ENCODE measurements at regions not wholly inside any gene's neighbourhood (a gene's known extent, or its start where the extent isn't known, plus 50 kb on each side); places are given as distances from the start of the nearest gene placed in this dataset.

DNA sequence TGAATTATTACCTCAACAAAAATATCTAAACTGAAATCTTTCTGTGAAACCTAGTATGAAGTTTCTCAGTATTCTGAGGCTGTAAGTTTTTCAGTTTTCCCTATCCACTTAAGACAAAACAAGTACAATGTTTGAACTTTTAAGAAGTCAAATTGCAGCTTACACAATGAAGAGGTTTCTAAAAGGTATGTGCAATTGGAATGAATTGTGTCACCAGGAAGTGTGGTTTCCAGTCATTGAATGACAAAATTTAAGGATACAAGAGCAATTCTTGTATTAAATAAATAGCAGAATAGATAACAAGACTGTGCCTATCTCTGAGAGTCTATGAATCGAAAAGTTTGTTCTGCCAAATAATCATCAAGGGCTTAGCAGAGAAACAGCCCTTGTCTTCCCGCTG is 207.3 kb downstream of the ANKRD50 start:
- H3K4me1 ChIP-seq (ENCODE audit: control insufficient read depth in 1 of 2, insufficient read depth in 2 of 2, low read length in 2 of 2): no peaks in the 10 kb centered on the region
- no peak overlapping the region for H3K27ac ChIP-seq (ENCODE audit: low read length)
- H3K4me3 ChIP-seq (ENCODE audit: low read depth in 1 of 2, low read length in 2 of 2): no peak overlapping the region
- no peaks in the 10 kb centered on the region for H3K27me3 ChIP-seq (ENCODE audit: low read depth, low read length)
- H3K36me3 ChIP-seq (ENCODE audit: control insufficient read depth in 1 of 2, insufficient read depth in 2 of 2, low read length in 2 of 2): no peaks in the 10 kb centered on the region
- H3K9me3 ChIP-seq (ENCODE audit: control insufficient read depth in 1 of 2, low read length in 2 of 2): no peaks in the 10 kb centered on the region

DNA sequence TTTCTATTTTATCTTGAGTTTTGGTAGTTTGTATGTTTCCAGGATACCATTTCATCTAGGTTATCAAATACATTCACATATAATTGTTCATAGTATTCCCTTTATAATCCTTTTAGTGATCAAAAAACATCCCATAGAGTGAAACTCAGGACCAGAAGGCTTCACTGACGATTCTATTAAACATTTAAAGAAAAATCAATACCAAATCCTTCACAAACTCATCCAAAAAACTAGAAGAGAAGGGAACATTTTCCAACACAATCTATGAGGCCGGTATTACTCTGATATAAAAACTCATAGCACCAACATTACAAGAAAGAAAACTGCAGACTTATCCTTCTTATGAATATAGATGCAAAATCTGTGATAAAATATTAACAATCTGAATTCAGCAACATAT is 203.4 kb downstream of the ANKRD50 start:
- Histone ChIP-seq H3K4me1 (ENCODE audit: control insufficient read depth in 1 of 2, insufficient read depth in 2 of 2, low read length in 2 of 2) (no peaks in the 10 kb centered on the region), H3K27me3 (ENCODE audit: low read depth, low read length) (no peaks in the 10 kb centered on the region), H3K36me3 (ENCODE audit: control insufficient read depth in 1 of 2, insufficient read depth in 2 of 2, low read length in 2 of 2) (no peaks in the 10 kb centered on the region), H3K9me3 (ENCODE audit: control insufficient read depth in 1 of 2, low read length in 2 of 2) (no peaks in the 10 kb centered on the region), H3K27ac (ENCODE audit: low read length) (no peak overlapping the region), H3K4me3 (ENCODE audit: low read depth in 1 of 2, low read length in 2 of 2) (no peak overlapping the region)

DNA sequence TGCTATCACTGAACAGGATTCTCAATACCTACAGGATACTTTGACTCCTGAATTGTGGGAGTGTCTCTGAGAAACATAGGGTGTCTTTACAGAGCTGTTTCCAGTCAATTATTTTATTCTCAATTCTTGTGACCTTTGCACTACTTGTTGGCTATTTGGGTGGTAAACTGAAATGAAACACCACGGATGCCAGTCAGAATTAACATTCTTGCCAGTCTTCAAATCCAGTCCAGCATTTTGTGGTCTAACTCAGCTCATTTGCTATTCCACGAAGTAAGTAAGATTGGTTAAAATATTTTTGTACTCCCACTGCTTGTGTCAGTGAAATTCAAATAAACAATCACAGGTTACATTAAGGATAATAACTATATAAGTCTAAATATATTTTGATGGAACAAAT is 197.9 kb downstream of the ANKRD50 start:
- H3K27ac ChIP-seq (ENCODE audit: low read length): no peak overlapping the region
- H3K9me3 ChIP-seq (ENCODE audit: control insufficient read depth in 1 of 2, low read length in 2 of 2): no peaks in the 10 kb centered on the region
- no peak overlapping the region for H3K4me3 ChIP-seq (ENCODE audit: low read depth in 1 of 2, low read length in 2 of 2)
- no peaks in the 10 kb centered on the region for H3K4me1 ChIP-seq (ENCODE audit: control insufficient read depth in 1 of 2, insufficient read depth in 2 of 2, low read length in 2 of 2)
- no peaks in the 10 kb centered on the region for H3K27me3 ChIP-seq (ENCODE audit: low read depth, low read length)
- no peaks in the 10 kb centered on the region for H3K36me3 ChIP-seq (ENCODE audit: control insufficient read depth in 1 of 2, insufficient read depth in 2 of 2, low read length in 2 of 2)

DNA sequence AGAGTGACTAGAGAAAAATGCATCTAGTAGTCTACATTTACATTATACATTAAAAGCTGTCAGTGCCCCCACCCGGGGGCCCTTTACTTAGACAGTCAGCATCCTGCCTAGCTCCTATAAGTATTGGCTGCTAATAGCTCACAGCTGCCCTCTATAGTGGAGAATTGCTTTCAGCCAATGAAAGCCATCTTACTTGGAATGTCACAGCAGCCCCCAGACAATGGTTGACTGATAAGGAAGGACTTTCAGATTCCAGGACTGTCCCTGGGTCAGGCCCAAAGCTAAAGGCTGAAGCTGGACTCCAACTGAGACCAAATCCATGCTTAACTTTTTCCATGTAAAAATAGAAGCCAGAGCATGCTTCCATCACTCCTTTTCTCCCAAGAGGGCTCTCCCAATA is 196.9 kb downstream of the ANKRD50 start:
- no peaks in the 10 kb centered on the region for H3K27me3 ChIP-seq (ENCODE audit: low read depth, low read length)
- no peaks in the 10 kb centered on the region for H3K9me3 ChIP-seq (ENCODE audit: control insufficient read depth in 1 of 2, low read length in 2 of 2)
- no peak overlapping the region for H3K4me3 ChIP-seq (ENCODE audit: low read depth in 1 of 2, low read length in 2 of 2)
- no peak overlapping the region for H3K27ac ChIP-seq (ENCODE audit: low read length)
- no peaks in the 10 kb centered on the region for H3K36me3 ChIP-seq (ENCODE audit: control insufficient read depth in 1 of 2, insufficient read depth in 2 of 2, low read length in 2 of 2)
- no peaks in the 10 kb centered on the region for H3K4me1 ChIP-seq (ENCODE audit: control insufficient read depth in 1 of 2, insufficient read depth in 2 of 2, low read length in 2 of 2)

DNA sequence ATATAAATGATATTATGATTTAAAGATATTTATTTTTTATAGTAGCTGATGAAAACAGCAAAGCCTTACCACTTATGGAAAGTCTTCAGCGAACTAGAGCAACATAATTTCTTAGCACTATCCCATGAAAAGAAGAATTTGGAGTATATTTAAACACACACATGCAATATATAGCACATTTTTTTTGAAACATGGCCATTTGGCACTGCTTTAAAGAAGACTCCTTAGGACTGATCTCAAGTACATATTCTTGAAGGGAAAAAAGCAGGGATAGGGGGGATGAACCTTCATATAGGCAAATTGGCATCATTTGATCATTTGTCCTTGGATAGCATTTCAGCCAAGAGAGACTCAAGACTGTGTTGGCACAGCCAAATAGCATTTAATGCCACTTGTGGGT is 193.3 kb downstream of the ANKRD50 start:
- Histone ChIP-seq H3K27me3 (ENCODE audit: low read depth, low read length) (no peaks in the 10 kb centered on the region), H3K27ac (ENCODE audit: low read length) (no peak overlapping the region)

DNA sequence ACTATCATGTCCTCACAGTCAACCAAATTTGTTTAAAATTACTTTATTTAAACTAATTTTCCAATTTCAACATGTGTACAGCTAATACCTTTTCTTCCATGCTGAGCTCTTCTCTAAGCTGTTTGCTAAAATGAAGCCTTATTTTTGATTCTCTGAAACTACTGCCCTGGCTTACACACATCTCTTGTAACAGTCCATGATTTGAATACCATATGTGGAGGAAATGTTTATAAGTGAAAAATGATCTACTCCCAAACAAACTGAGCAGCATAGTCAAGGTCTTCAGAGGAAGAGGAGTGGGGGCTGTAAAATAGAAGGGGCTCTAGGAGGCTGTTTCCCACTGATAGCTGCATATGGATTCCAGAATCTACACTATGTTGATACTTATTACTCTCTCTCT is 188.7 kb downstream of the ANKRD50 start:
- no peak overlapping the region for H3K27ac ChIP-seq (ENCODE audit: low read length)
- H3K9me3 ChIP-seq (ENCODE audit: control insufficient read depth in 1 of 2, low read length in 2 of 2): no peaks in the 10 kb centered on the region
- no peak overlapping the region for H3K4me3 ChIP-seq (ENCODE audit: low read depth in 1 of 2, low read length in 2 of 2)
- no peaks in the 10 kb centered on the region for H3K27me3 ChIP-seq (ENCODE audit: low read depth, low read length)
- no peaks in the 10 kb centered on the region for H3K4me1 ChIP-seq (ENCODE audit: control insufficient read depth in 1 of 2, insufficient read depth in 2 of 2, low read length in 2 of 2)
- H3K36me3 ChIP-seq (ENCODE audit: control insufficient read depth in 1 of 2, insufficient read depth in 2 of 2, low read length in 2 of 2): no peaks in the 10 kb centered on the region

More for the DNA sequence above, 193.3 kb downstream of the ANKRD50 start:
- Histone ChIP-seq H3K36me3 (ENCODE audit: control insufficient read depth in 1 of 2, insufficient read depth in 2 of 2, low read length in 2 of 2) (no peaks in the 10 kb centered on the region), H3K9me3 (ENCODE audit: control insufficient read depth in 1 of 2, low read length in 2 of 2) (no peaks in the 10 kb centered on the region), H3K4me3 (ENCODE audit: low read depth in 1 of 2, low read length in 2 of 2) (no peak overlapping the region), H3K4me1 (ENCODE audit: control insufficient read depth in 1 of 2, insufficient read depth in 2 of 2, low read length in 2 of 2) (no peaks in the 10 kb centered on the region)

DNA sequence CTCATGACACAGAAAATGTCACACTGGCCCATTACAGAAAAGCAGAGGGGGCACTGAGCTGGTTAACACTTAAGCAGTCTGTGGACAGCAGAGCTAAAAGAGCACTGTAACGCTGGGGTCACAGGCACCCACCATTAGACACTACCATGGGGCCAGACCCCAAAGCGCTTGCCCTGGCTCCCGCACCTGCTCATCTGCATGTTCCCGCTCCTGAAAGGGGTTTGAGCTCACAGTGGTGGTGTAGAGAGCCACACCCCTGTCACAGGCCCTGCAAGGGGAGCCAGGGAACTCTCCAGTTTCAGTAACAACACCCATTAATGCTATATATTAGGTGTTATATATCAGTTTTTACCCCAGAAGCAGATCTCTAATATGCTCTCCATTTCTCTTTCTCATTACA is 187.0 kb downstream of the ANKRD50 start:
- Histone ChIP-seq H3K4me1 (ENCODE audit: control insufficient read depth in 1 of 2, insufficient read depth in 2 of 2, low read length in 2 of 2) (no peaks in the 10 kb centered on the region), H3K27ac (ENCODE audit: low read length) (no peak overlapping the region), H3K4me3 (ENCODE audit: low read depth in 1 of 2, low read length in 2 of 2) (no peak overlapping the region), H3K27me3 (ENCODE audit: low read depth, low read length) (no peaks in the 10 kb centered on the region), H3K9me3 (ENCODE audit: control insufficient read depth in 1 of 2, low read length in 2 of 2) (no peaks in the 10 kb centered on the region), H3K36me3 (ENCODE audit: control insufficient read depth in 1 of 2, insufficient read depth in 2 of 2, low read length in 2 of 2) (no peaks in the 10 kb centered on the region)

DNA sequence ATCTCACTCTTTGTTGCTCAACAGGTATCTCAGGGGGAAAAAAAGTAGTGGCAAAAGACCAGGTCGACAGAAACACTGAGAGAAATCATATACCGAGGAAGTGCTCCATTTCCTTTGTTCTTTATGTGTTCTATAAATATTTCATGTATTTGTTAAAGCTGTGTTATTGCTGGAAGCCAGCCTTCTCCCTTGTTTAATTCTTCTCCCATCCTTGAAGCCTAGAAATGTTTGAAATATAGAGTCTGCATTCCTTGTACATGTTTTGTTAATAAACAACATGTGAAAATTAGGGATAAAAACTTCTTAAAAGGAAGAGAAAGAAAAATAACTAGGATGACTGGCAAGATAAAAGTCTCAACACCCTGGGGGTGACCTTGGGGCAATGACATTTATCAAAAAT is 186.2 kb downstream of the ANKRD50 start:
- no peaks in the 10 kb centered on the region for H3K9me3 ChIP-seq (ENCODE audit: control insufficient read depth in 1 of 2, low read length in 2 of 2)
- H3K27ac ChIP-seq (ENCODE audit: low read length): no peak overlapping the region
- no peaks in the 10 kb centered on the region for H3K4me1 ChIP-seq (ENCODE audit: control insufficient read depth in 1 of 2, insufficient read depth in 2 of 2, low read length in 2 of 2)
- H3K36me3 ChIP-seq (ENCODE audit: control insufficient read depth in 1 of 2, insufficient read depth in 2 of 2, low read length in 2 of 2): no peaks in the 10 kb centered on the region
- H3K4me3 ChIP-seq (ENCODE audit: low read depth in 1 of 2, low read length in 2 of 2): no peak overlapping the region
- no peaks in the 10 kb centered on the region for H3K27me3 ChIP-seq (ENCODE audit: low read depth, low read length)

DNA sequence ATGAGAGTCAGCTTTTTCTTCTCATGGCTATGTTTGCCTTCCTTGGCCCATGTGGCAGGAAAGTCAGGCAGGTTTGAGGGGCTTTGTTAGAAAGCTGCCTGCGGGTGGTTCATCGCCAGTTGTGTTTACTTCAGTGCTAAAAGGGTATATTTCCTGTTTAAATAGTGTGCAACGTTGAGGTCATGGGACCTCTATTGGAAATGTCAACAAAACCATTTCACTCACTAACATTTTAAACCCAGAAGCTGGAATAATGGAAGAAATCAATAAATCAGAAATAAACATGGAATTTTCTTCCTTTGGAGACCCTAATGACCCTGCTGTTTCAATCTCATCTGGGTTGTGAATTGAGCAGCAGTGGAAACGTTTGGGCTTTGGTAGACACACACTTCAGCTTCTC is 185.8 kb downstream of the ANKRD50 start:
- no peaks in the 10 kb centered on the region for H3K36me3 ChIP-seq (ENCODE audit: control insufficient read depth in 1 of 2, insufficient read depth in 2 of 2, low read length in 2 of 2)
- no peaks in the 10 kb centered on the region for H3K27me3 ChIP-seq (ENCODE audit: low read depth, low read length)
- no peak overlapping the region for H3K27ac ChIP-seq (ENCODE audit: low read length)
- H3K4me3 ChIP-seq (ENCODE audit: low read depth in 1 of 2, low read length in 2 of 2): no peak overlapping the region
- no peaks in the 10 kb centered on the region for H3K4me1 ChIP-seq (ENCODE audit: control insufficient read depth in 1 of 2, insufficient read depth in 2 of 2, low read length in 2 of 2)
- H3K9me3 ChIP-seq (ENCODE audit: control insufficient read depth in 1 of 2, low read length in 2 of 2): no peaks in the 10 kb centered on the region

DNA sequence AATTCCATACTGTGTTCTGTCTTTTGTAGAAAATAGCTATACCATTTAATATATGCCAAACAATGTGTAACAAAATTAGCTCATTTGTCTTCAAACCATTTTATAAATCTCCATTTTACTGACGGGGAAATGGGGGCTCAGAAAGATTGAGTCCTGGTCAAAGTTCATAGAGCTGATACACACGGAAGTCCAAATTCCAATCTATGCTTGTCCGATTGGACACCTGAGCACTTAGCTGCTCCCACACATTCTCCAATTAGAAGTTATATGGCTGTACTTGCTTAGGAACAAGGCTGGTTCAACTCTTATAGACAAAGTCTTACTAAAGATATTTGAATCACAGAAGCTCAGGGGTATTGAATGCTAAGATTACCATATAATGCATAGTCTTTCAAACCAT is 185.2 kb downstream of the ANKRD50 start:
- Histone ChIP-seq H3K4me1 (ENCODE audit: control insufficient read depth in 1 of 2, insufficient read depth in 2 of 2, low read length in 2 of 2) (no peaks in the 10 kb centered on the region), H3K36me3 (ENCODE audit: control insufficient read depth in 1 of 2, insufficient read depth in 2 of 2, low read length in 2 of 2) (no peaks in the 10 kb centered on the region), H3K4me3 (ENCODE audit: low read depth in 1 of 2, low read length in 2 of 2) (no peak overlapping the region)

DNA sequence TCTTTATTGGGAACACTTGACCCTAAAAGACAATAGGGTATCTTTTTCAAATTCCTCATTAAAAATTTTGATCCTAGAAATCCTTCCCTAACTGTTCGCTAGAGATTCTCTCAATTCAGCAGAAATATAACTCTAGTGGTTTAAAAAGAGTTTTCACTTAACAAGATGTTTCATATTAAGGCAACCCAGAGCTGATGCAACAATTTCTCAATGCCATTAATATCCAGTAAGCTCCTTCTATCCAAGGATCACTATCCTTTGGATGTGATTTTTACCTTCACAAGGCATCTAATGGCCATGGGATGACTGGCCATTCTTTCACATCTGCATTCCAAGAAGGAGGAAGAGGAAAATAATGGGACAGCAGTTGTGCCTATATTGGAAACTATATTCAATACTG is 183.4 kb downstream of the ANKRD50 start:
- H3K4me1 ChIP-seq (ENCODE audit: control insufficient read depth in 1 of 2, insufficient read depth in 2 of 2, low read length in 2 of 2): no peaks in the 10 kb centered on the region
- no peak overlapping the region for H3K4me3 ChIP-seq (ENCODE audit: low read depth in 1 of 2, low read length in 2 of 2)
- H3K9me3 ChIP-seq (ENCODE audit: control insufficient read depth in 1 of 2, low read length in 2 of 2): no peaks in the 10 kb centered on the region
- H3K36me3 ChIP-seq (ENCODE audit: control insufficient read depth in 1 of 2, insufficient read depth in 2 of 2, low read length in 2 of 2): no peaks in the 10 kb centered on the region
- H3K27me3 ChIP-seq (ENCODE audit: low read depth, low read length): no peaks in the 10 kb centered on the region
- no peak overlapping the region for H3K27ac ChIP-seq (ENCODE audit: low read length)

More for the DNA sequence above, 185.2 kb downstream of the ANKRD50 start:
- H3K27me3 ChIP-seq (ENCODE audit: low read depth, low read length): no peaks in the 10 kb centered on the region
- H3K27ac ChIP-seq (ENCODE audit: low read length): no peak overlapping the region
- H3K9me3 ChIP-seq (ENCODE audit: control insufficient read depth in 1 of 2, low read length in 2 of 2): no peaks in the 10 kb centered on the region

DNA sequence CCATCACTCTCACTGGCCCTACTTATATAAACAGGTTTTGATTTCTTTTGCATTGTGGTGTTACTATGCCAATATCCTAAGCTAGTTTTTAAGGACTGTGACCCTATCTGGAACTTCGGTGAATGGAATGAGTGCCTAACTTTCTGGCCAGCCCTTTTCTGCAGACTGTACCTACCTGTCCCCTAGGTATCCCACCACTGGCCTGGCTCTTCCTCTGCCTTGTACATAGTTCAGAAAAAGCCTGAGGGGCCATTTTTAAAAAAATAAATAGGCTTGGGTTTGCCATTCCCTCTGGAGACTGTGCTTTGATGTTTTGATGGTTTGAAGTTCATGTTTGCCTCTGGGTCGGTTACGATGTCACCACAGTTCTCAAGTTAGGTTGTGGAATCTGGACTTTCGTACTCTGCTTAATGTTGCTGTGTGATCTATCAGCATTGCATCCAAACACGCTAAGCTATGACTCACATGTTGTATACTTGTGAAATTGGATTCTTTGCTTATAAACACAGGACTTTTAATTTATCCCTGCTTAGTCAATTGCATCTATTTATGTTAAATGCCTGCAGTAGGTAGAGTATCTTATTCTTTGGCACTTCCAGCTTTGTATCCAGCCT is 182.0 kb downstream of the ANKRD50 start:
- no peaks in the 10 kb centered on the region for H3K27me3 ChIP-seq (ENCODE audit: low read depth, low read length)
- no peak overlapping the region for H3K4me3 ChIP-seq (ENCODE audit: low read depth in 1 of 2, low read length in 2 of 2)
- no peaks in the 10 kb centered on the region for H3K4me1 ChIP-seq (ENCODE audit: control insufficient read depth in 1 of 2, insufficient read depth in 2 of 2, low read length in 2 of 2)
- no peaks in the 10 kb centered on the region for H3K36me3 ChIP-seq (ENCODE audit: control insufficient read depth in 1 of 2, insufficient read depth in 2 of 2, low read length in 2 of 2)
- H3K9me3 ChIP-seq (ENCODE audit: control insufficient read depth in 1 of 2, low read length in 2 of 2): no peaks in the 10 kb centered on the region
- no peak overlapping the region for H3K27ac ChIP-seq (ENCODE audit: low read length)
